EL (cell line): ENCODE measurements at regions not wholly inside any gene's neighbourhood (a gene's known extent, or its start where the extent isn't known, plus 50 kb on each side); places are given as distances from the start of the nearest gene placed in this dataset.

Experiments used
- DNase-seq: peaks from one replicate; pipeline ENCODE4 v3.0.0-alpha.2; 2016

DNA sequence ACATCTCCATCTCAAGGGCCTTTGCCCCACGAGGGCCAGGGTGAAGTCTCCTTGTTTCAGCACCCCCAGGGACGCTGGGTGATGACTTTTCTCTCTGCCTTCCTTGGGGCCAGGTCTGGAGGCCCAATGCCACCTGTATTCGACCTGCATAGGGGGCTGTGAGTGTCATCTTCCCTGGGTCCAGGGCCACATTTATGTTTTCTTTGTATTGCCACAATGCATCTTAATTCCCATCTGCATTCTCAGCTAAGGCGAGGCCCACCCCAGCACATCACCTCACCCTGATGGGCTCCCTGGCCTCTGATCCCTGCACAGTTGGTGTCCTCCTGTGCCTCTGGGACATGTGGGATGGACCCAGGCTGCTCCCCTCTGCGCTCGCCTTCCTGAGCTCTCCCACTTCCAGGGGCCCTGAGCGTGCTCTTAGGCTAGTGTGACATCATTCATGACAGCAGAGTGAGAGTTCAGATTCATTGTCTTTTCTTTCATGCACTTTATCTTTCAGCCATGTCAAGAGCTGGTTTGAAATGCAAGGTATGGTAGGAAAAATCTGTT, 122.0 kb upstream of the COPS8 start:
- DNase-seq, result no peak

DNA sequence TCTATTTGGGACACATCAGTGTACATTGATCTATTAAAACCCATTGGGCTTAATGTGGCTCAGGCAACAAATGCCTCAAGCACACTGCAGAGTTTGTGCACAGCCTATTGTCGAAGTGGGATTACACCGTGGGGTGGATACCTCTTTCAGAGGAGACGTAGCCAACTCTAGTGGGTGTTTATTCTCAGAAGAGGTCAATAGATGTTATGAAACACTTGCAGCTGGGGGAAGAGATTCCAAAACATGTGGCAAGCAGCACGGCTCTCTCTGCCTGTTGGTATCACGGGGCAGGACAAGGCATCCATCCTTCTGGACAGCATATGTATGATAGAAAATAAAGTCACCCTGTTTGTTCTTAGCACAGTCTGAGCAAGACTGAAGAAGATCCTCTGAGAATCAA, 121.4 kb upstream of the COPS8 start:
- no peak for DNase-seq

DNA sequence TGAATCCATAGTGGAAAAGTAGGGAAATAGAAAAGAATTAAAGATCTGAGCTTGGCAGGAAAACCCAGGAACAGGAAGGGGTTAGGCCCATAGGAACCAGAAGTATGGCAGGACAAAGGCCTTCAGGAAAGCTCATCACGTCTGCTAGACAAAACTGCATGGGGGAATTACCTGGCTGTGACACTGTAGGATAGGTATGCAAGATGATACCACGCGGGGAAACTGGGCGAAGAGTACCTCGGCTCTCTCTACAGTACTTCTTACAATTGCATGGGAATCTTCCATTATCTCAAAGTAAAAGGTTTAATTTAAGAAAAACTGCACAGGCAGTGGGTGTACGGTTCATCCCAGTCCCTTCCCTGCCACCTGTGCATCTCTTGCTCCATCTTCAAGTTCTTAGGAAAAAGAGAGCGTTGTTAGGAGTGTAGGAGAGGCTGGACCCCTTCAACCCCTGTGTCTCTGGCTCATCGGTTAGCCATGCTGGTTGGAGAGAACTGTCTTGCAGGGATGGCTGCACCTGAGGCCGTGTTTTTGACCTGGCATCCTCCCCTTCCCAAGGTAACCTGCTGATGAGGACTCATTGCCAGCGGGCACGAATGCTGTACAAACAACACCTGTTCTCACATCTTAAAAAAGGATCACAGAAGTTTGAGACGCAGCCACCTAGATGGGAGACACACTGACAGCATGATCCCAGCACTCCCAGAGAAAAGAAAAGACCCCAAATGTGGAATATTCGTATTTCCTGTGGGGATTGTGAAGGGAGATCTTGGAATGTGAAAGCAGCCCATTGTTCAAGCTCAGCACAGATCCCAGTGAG, 120.5 kb upstream of the COPS8 start:
- DNase-seq, result no peak

DNA sequence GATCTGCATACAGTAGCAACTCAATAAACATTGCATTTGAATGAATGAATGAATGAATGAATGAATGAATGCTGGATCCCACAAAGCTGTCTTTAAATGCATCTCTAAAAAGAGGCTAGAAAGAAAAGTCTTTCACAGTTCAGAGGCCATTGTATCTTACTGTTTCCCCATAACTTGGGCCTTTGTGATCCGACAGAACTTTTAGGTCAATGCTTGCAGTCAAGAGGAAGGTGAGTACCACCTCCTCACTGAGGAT, 119.9 kb upstream of the COPS8 start:
- no peak for DNase-seq

DNA sequence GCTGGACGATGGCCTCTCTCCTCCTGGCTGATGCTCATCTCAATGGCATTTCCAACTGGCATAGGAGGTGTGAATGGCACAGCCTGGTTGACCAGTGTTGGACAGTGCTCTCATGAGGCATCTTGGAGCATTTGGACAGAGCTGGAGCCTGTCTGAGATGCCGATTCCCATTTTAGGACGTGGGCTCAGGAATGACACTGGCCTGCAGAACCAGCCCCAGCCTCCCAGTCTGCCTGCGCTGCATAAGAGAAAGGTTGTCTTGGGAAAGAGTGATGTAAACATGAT, 118.2 kb upstream of the COPS8 start:
- DNase-seq, result no peak

DNA sequence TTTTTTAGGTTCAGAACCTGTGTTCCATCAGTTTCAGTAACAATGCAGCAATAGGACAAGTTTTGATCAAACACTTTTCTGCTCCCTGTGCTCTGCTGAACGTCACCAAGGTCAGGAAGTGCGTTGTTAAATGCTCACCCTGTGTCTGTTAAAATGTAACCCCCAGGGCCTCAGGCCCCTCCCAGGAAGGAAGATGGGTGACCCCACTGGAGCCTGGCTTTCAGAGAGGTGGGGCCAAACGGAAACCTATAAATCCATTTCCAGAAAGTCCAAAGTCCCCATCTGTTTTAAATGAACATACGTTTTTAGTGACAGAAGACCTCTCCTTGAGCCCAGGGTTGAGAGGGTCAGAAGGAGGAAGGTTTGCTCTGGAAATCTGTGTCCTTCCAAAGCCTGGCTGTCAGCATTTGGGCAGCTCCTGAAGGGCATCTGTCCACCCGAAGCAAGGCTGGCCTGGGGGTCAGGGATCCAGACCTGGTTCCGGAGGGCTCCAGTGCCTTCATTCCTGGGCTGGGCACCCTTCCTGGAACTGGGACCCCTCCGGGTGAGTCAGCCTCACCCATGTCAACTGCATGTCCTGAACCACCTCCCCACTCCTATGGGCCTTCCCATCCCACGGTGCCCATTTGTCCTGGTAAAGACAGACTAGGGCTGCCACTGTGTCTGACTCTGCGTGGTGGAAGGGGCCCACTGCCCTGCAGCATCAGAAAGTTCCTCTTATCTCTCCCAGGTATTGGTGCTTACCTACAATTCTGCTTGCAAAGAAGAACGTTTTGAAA, 117.4 kb upstream of the COPS8 start:
- no peak for DNase-seq

DNA sequence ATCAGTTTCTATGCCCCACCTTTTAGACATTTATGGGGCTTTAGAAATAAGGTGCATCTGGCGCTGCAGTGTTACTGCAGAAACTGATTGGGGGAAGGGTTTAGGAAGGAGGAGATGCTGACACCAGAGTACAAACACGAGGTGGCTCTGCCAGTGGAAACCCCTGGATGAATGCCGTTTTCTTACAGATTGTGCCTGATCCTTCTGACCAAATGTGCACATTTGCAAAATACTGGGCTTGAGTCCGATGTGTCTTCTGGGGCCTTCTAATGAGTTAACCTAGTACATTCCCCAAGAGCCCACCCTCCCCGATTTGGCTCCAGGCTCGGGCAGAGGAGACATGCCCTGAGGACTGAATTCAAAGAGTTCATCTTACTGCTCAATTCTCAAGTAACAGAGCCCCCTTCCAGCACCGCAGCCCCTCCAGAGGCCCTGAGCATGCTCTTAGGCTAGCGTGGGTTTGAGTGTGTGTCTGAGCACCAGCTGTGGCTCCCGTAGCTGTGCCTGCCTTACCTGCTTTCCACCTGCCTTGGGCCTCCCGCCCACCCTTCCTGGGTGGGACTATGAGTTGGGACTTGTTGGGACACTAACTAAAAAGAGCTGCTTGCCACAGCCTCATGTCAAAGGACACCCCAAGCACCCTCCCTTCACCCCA, 116.7 kb upstream of the COPS8 start:
- DNase-seq, result no peak

DNA sequence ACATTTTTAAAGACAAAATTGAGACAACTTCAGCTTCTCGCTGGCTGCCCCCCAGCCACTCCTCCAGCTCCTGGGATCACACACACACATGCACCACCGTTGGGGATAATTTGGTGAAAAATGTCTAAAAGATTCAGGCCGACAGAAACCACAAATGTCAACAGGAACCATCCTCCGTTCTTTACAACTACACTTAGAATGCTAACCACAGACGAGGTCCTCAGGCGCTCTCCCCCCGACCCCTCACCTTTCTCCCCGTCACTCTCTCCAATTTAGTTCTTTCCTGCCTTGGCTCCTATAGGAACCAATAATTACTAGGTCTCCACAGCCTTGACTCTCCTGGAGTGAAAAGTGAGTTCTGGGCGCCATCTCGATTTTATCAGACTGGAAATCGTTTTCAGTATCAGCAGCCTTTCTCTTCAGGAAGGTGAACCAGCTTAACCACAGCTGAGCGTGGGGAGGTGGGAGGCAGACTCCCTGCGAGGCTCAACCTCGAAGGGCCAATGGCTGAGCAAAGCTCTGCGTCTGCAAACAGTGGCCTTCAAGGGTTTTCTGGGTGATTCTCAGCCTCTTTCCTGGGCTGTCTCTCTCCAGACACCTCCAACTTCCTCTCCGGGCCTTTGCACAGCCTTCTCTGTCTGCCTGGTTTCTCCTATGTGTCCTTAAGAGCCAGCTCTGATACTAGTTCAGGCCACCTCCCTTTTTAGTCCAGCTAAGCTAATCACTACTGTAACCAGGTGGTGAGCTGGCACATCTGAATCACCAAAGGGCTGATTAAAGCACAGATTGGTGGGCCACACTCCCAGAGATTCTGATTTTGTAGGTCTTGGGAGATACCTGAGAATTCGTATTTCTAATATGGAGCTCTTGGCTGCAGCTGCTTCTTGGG, 115.7 kb upstream of the COPS8 start:
- DNase-seq, result no peak

DNA sequence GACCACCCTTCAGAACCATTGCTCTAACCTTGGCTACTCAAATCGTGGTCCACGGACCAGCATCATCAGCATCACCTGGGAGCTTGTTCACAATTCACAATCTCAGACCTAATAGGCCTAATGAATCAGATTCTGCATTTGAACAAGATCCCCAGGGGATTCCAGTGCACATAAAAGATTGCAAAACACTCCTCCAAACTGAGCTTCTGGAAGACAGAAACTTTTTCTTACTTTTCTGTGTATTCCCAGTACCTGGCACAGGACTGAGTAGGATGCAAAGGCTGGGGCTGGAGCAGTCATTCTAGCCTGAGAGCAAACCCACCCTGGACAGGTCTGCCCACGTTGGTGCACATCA, 115.1 kb upstream of the COPS8 start:
- DNase-seq, result no peak

DNA sequence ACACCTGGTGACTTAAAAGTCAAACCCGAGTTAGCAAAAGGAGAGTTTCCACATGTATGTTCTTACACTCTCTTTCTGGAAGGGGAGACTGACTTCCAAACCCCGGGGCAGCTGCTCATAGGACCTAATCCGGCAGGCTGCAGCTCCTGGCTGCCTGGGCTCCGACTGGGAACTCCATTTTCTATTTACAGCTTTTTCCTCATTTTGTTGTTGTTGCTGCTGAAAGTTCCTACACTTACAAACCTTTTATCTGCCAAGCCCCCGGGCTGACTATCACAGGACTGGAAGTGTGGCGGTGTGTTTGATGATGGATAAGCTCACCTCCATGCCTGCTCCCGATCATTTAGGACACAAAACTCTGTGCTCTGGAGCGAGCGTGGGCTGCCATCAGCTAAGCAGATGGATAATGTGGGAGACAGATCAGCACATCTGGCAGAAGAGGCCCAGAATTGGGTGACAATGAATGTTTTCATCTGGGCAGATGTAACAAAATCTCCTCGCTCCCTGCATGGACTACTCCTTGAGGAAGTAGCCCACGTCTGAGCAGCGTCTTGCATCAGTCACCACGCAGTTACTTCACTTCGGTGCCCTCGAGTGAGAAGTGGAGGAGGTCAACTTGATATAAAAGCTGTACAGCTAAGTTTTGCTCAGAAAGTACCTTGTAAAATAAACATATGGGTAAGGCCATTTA, 114.4 kb upstream of the COPS8 start:
- no peak for DNase-seq

DNA sequence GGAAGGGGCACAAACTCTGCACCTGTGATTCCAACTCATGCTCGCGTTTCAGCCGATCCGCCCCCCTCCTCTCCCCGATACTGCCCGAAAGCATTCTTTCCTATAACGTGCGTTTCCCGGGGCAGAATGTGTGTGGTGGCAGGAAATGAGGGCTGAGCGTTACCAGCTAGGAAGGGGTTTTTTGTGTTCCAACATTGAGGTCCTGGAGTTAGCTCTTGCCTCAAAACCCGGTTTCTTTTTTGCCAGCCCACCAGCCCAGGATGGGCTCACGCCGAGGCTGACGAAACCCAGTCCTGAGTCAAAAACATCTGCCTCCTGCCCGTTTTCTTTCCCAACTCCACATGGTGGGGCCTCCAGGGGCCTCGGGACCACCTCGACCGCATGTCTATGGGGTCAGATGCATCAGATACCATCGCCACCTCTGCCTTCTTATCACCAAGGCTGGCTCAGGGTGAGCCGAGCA, 113.7 kb upstream of the COPS8 start:
- DNase-seq, result no peak

DNA sequence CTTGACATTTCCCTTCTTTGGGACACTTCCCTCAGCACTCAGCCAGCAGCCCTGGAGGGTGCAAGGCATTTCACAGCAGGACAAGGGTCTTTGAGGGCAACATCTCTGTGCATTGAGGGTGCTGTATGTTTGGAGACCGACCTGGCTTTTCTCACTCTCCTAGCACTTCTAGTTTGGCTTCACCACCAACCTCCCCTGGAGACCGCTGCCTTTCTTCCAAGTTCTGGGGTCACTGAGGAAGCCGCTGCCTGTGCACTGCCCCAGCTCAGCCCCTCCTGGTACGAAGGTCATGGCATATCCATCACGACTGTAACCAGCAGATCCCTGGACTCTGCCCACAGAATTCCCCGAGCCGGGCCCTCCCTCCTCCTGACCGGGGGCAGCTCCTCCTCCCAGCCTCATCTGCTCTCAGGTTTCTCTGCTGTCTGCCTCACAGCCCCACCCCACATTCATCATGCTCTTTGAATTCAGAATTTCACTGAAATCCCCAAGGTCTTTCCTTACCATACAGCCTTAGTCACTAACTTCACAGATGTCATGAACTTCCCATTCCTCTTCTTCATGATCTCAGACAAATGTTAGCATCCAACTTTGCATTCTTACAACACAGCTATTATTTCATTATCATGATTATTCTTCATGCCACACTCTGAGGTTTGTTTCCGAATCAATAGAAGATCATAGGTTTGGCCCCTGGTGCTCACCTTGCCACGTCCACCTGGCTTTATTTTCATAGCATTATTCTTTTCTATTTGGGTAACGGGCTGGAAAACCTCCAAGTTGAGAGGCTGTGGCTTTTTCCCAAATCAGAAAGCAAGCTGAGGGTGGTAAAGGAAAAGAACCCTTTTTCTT, 113.0 kb upstream of the COPS8 start:
- DNase-seq, result peak; percentile 82

DNA sequence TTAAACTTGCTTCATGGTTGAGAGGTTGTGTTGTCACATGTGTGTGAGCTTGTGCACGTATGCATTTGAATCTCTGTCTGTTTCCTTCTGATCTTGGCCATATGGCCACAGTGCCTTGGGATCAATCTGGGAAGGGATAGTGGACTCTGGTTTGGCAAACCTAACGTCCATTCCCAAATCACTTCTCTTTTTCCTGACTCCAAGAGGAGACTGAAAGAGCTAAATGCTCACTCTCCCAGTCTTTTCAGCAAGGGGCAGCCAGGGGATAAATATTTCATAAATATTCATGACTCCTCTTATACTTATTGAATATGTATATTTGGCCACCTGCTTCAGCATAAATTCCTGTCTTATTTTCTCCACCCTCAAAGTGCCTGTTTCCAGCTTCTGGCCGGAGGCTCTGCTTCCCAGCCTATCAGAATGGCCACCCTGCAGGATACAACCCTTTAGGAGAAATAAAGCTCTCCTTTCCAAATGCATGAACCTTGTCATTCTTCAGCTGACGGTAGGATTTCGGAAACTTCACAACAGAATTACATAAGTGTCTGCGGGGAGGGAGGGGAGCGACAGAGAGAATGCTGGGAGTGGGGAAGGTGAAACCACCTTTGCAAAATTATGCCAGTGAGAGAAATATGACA, 112.2 kb upstream of the COPS8 start:
- DNase-seq, result no peak

DNA sequence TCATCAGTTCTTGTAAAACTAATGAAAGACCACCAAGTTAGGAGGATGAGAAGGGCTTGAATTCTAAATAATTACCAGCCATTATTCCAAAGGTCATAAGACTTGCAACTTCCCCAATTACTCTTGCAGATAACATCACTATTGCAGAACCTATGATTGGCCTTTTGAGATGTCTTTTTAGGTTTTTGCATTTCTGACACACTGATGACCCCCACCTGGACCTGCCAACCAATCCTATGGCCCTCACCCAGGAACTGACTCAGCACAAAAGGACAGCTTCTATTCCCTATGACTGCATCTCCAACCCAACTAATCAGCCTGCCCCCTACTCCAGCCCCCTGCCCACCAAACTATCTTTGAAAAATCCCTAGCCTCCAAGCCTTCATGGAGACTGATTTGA, 111.5 kb upstream of the COPS8 start:
- no peak for DNase-seq

DNA sequence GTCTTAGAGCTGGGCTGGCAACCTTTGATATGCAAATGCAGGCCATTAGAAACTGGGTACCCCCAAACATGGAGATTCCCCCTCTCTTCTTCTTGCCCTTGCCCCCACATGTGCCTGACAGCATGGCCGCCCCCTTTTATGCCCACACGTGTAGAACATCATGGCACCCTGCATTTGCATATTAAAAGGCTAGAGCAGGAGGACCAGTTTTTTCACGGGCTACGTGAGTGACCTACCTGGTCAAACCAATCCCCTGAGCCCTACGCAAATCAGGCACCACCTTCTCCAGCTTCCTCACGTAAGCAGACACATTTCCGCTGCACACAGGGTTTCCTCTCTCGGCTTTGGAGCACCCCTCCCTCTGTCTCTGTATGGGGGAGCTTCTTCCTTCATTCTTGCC, 110.9 kb upstream of the COPS8 start:
- DNase-seq, result no peak

DNA sequence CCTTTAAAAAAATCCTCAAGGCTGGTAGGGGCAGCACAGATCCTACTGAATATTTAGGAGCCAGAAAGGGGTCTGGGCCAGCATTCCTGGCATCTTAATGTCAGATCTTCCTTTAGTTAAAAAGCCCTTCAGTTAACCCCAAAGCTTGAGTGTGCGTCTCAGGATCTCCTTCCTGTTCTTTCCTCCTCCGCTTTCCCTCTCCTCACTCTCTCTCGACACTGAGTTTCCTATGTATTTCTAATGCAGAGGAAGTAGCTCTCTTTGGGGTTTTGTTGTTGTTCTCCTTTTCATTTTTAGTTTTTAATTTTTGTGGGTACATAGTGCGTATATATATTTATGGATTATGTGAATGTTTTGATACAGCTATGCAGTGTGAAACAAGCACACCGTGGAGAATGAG, 109.9 kb upstream of the COPS8 start:
- no peak for DNase-seq

DNA sequence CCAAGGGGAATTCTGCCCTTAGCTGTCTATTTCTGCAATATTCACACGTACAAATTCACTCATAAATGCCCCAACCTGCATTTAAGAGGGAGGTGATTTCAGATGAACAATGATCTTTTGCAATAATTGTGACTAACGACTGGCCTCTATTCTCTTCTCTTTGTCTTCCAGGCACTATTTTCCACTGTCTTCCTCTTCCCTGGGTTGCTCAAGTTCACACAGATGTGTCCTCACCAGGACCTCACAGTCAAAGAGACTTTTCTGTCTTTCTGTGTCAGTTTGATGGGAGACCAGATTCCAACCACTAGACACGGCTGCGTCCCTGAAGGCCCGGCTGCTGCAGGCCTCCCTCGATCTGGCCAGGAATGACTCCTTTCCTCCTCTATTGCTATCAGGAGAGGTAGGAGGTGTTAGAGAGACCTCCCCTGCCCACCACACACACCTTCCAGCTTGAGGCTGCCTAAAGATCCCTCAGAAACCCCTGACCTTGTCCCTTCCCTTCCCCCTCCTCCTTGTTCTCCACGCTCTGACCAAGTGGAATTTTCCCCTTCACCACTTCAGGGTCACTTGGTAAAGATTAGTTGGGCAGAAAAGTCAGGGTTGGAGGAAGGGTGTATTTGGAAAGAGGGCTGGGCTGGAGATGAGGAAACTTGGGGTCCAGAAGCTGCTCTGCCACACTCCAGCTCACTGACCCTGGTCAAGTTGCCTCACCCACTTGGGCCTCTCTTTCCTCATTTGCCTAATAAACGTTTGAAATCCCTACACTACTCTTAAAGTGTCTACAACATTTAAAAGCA, 109.2 kb upstream of the COPS8 start:
- DNase-seq, result no peak

DNA sequence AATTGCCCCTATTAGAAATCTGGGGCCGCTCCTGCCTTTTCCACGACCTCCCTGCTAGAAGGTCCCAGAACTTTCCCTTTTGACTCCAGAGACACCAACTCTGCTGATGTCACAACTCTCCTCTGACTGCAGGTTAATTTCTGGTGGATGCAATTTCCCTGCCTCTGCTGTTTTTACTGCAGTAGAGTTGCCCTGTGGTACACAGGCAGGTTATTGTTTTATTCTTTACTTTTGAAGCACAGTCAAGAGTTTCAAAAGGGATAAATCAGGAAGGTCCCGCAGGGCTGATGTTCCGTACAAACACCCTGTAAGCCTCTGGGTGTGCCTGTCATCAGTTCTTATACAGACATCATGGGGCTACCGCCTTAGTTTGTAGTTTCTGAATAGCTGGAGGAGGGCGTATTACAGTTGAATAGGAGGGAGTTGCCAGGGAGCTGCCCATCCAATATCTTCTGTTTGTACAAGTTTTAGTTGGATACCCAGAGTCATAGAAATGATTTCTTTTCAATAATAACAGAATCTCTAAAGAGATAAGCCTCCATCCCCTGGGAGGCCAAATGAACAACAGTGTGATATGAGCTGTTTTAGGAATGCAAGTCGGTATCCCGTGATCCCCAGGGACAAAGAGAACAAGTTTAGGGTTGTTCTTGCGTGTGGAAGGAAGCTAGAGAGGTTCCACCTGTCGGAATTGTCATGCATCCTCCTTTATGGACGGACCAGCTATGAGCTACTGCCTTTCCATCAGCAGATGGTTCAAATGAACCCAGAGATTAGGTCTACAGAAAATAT, 108.4 kb upstream of the COPS8 start:
- DNase-seq, result no peak

DNA sequence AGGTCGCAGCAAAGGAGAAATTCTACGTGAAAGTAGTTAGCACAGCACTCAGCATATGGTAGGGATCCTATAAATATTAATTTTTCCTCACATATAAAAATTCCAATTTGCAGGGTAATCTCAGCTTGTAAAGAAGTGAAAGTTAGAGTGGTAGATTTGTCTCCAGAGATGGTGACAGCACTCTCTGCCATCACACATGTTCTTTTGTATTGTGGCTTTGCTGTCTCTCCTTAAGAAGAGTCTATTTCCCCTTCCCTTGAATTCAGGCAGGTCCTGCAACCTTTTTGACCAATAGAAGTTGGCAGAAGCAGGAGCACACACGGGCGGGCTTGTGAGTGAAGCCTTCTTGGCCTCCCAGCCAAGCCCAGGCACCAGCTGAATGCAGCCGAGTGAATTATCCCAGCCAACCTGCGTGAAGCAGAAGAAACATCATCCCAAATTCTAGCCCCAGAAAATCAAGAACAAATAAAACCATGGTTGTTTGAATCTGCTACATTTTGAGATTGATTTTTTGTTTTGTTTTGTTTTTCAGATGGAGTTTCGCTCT, 107.8 kb upstream of the COPS8 start:
- no peak for DNase-seq
